BLaER1 treated with 17β-estradiol and CSF1 and Interleukin-3, amounts not matched to agents 10 nM and 100 nM (cell line): ENCODE measurements at regions not wholly inside any gene's neighbourhood (a gene's known extent, or its start where the extent isn't known, plus 50 kb on each side); places are given as distances from the start of the nearest gene placed in this dataset.
"Not testable (repeated sequence)": the region's sequence is repeated elsewhere in the genome, so short reads cannot be mapped to it uniquely, and the experiment has no call there.

Experiments used
- H3K27ac ChIP-seq, 11 experiments: shearing (Covaris generic); formaldehyde crosslinking; 2 replicates each; pipeline ENCODE4 v1.8.1; 2022
- H3K27me3 ChIP-seq, 11 experiments: shearing (Covaris generic); formaldehyde crosslinking; 2 replicates each; pipeline ENCODE4 v1.8.1; 2022
- H3K36me3 ChIP-seq, 11 experiments: shearing (Covaris generic); formaldehyde crosslinking; 2 replicates each; pipeline ENCODE4 v1.8.1; 2022
- H3K4me1 ChIP-seq, 10 experiments: shearing (Covaris generic); formaldehyde crosslinking; 2 replicates each; pipeline ENCODE4 v1.8.1; 2022
- H3K4me2 ChIP-seq, 11 experiments: shearing (Covaris generic); formaldehyde crosslinking; 2 replicates each; pipeline ENCODE4 v1.8.1; 2022
- H3K4me3 ChIP-seq, 10 experiments: shearing (Covaris generic); formaldehyde crosslinking; 2 replicates each; pipeline ENCODE4 v1.8.1; 2022
- H3K9ac ChIP-seq, 11 experiments: shearing (Covaris generic); formaldehyde crosslinking; 2 replicates each; pipeline ENCODE4 v1.8.1; 2022
- H3K9me3 ChIP-seq, 11 experiments: shearing (Covaris generic); formaldehyde crosslinking; replicated peaks in 1 of 11; 2 replicates each; pipeline ENCODE4 v1.8.1; 2022
- H4K20me1 ChIP-seq, 11 experiments: shearing (Covaris generic); formaldehyde crosslinking; 2 replicates each; pipeline ENCODE4 v1.8.1; 2022
- Cebpa-rat ChIP-seq, 11 experiments: shearing (Covaris generic); IDR thresholded peaks; 2 replicates each; pipeline ENCODE4 v1.8.1; 2022

- Histone ChIP-seq H3K27ac (no peak overlapping the region), H3K9me3 (peaks cover 24 to 34% (median 26%) of the 10 kb centered on the region in 11 experiments), H3K4me3 (no peak overlapping the region), H4K20me1 (no peaks in the 10 kb centered on the region), H3K4me2 (no peak overlapping the region), H3K9ac (no peak overlapping the region), H3K27me3 (no peaks in the 10 kb centered on the region), H3K4me1 (peaks cover 0 to 5% (median 0%) of the 10 kb centered on the region in 10 experiments; a peak in 1 of 20 replicates), H3K36me3 (no peaks in the 10 kb centered on the region; a peak in 1 of 22 replicates)
- no peak for TF ChIP-seq Cebpa-rat (IDR thresholded peaks at IDR 0.05)
These were observed 210.5 kb upstream of the C16orf82 start for GRCh38 chr16:26856271-26856670.

DNA sequence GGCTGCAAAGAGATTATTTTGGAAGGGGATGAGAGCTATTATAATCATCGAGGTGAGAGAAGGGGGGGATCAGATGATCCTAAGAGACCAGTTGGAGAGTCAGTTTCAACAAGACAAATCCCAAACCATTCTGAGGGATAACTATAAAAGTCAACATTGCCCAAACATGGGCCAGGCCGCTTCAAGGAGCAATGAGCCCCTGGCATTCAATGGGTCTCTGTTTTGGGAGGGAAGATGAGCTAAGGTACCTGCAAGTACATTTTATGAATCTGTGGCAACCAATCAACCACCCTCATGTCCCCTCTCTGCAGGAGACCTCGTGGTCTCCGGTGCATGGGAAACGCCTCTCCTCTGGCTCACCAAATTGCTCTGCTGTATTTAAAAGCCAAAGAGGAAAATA is 209.9 kb upstream of the C16orf82 start:
- Histone ChIP-seq H3K9me3 (peaks cover 29 to 39% (median 31%) of the 10 kb centered on the region in 11 experiments), H3K4me1 (peaks cover 0 to 5% (median 0%) of the 10 kb centered on the region in 10 experiments; a peak in 1 of 20 replicates), H4K20me1 (no peaks in the 10 kb centered on the region), H3K4me3 (no peak overlapping the region), H3K27ac (no peak overlapping the region), H3K36me3 (no peaks in the 10 kb centered on the region; a peak in 1 of 22 replicates), H3K27me3 (no peaks in the 10 kb centered on the region), H3K9ac (no peak overlapping the region), H3K4me2 (no peak overlapping the region)
- TF ChIP-seq Cebpa-rat (IDR thresholded peaks at IDR 0.05): no peak

- H3K4me3 ChIP-seq: no peak overlapping the region
- no peak overlapping the region for H3K4me2 ChIP-seq
- no peak overlapping the region for H3K27ac ChIP-seq
- no peaks in the 10 kb centered on the region for H3K4me1 ChIP-seq
- H3K9me3 ChIP-seq: peaks cover 31 to 42% (median 34%) of the 10 kb centered on the region in 11 experiments
- no peak for TF ChIP-seq Cebpa-rat (IDR thresholded peaks at IDR 0.05)
- H3K27me3 ChIP-seq: no peaks in the 10 kb centered on the region
- H3K9ac ChIP-seq: no peak overlapping the region
- H4K20me1 ChIP-seq: no peaks in the 10 kb centered on the region
- H3K36me3 ChIP-seq: no peaks in the 10 kb centered on the region; a peak in 1 of 22 replicates
These were observed 209.4 kb upstream of the C16orf82 start for GRCh38 chr16:26857371-26857770.

GRCh38 chr16:26860506-26860905 is 206.2 kb upstream of the C16orf82 start:
- H3K4me2 ChIP-seq: no peak overlapping the region
- H3K9ac ChIP-seq: no peak overlapping the region
- H4K20me1 ChIP-seq: no peaks in the 10 kb centered on the region
- H3K27me3 ChIP-seq: no peaks in the 10 kb centered on the region
- H3K4me3 ChIP-seq: no peak overlapping the region
- no peak for TF ChIP-seq Cebpa-rat (IDR thresholded peaks at IDR 0.05)
- H3K4me1 ChIP-seq: no peaks in the 10 kb centered on the region
- no peak overlapping the region for H3K27ac ChIP-seq
- peaks cover 31 to 42% (median 34%) of the 10 kb centered on the region in 11 experiments for H3K9me3 ChIP-seq
- H3K36me3 ChIP-seq: no peaks in the 10 kb centered on the region; a peak in 1 of 22 replicates

DNA sequence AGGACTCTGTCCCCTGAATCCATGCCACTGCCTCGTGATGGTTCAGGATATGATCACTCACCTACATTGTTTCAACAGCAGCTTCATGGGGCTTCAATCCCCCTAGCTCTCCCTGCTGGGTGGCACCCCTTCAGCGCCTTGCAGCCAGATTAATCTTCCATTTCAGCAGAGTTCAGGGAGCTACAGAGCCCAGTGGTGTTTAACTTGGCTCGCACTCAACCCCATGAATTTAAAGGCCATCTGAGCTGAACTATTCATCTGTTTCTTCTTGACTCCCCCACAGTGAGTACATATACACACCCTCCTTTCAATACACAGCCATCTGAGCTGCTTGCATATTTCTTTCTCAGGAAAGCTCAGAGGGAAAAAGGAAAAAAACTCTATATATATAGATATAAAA is 202.8 kb upstream of the C16orf82 start:
- no peak for TF ChIP-seq Cebpa-rat (IDR thresholded peaks at IDR 0.05)
- Histone ChIP-seq H3K9ac (no peak overlapping the region), H3K4me2 (no peak overlapping the region), H3K9me3 (peaks cover 29 to 35% (median 32%) of the 10 kb centered on the region in 11 experiments), H3K27me3 (no peaks in the 10 kb centered on the region), H4K20me1 (no peaks in the 10 kb centered on the region), H3K27ac (no peak overlapping the region), H3K4me3 (no peak overlapping the region), H3K4me1 (no peaks in the 10 kb centered on the region), H3K36me3 (no peaks in the 10 kb centered on the region; a peak in 1 of 22 replicates)

DNA sequence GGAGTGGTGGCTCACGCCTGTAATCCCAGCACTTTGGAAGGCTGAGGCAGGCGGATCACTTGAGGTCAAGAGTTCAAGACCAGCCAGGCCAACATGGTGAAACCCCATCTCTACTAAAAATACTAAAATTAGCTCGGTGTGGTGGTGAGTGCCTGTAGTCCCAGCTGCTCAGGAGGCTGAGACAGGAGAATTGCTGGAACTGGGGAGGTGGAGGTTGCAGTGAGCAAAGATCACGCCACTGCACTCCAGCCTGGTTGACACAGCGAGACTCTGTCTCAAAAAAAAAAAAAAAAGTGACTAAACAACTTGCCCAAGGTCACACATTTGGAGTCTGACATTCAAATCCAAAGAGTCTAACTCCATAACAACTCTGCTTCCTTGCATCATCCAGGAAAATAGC is 192.4 kb upstream of the C16orf82 start:
- H3K4me1 ChIP-seq, H3K27me3 ChIP-seq, H3K36me3 ChIP-seq, H3K4me2 ChIP-seq, H4K20me1 ChIP-seq, H3K27ac ChIP-seq, H3K9ac ChIP-seq, H3K4me3 ChIP-seq: not testable (repeated sequence)
- peaks cover 7 to 30% (median 21%) of the 10 kb centered on the region in 11 experiments; a peak in 20 of 22 replicates for H3K9me3 ChIP-seq

DNA sequence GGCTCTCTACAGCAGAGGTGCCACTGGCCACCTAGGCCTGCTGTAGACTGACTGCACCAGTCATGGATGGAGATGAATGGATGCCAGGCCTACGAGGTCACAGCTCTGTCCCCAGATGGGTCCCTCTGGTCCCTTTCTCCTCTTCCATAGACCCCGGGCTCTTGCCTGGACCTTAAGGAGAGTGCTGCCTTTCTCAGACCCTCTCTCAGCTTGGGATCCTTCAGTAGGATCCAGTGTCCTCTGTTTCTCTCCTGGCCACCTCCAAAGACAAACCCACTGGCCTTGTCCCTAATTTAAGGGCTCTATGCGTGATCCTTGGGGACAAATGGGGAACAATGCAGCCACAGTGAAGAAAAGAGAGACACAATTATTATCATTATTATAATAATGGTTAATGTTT is 189.3 kb upstream of the C16orf82 start:
- H3K36me3 ChIP-seq: no peaks in the 10 kb centered on the region
- H3K9me3 ChIP-seq: peaks cover 7 to 30% (median 21%) of the 10 kb centered on the region in 11 experiments; a peak in 20 of 22 replicates
- no peak overlapping the region for H3K9ac ChIP-seq
- no peaks in the 10 kb centered on the region for H3K4me1 ChIP-seq
- TF ChIP-seq Cebpa-rat (IDR thresholded peaks at IDR 0.05): no peak
- no peak overlapping the region for H3K4me2 ChIP-seq
- no peaks in the 10 kb centered on the region for H3K27me3 ChIP-seq
- no peak overlapping the region for H3K4me3 ChIP-seq
- H4K20me1 ChIP-seq: no peaks in the 10 kb centered on the region
- H3K27ac ChIP-seq: no peak overlapping the region

GRCh38 chr16:26885674-26886073 is 181.1 kb upstream of the C16orf82 start:
- TF ChIP-seq Cebpa-rat (IDR thresholded peaks at IDR 0.05): 0 out of 22 replicates have a peak, but pooled peaks of 2 of the 11 experiments have one; percentile 16 to 19
- no peaks in the 10 kb centered on the region for H3K27me3 ChIP-seq
- no peak overlapping the region for H3K4me2 ChIP-seq

DNA sequence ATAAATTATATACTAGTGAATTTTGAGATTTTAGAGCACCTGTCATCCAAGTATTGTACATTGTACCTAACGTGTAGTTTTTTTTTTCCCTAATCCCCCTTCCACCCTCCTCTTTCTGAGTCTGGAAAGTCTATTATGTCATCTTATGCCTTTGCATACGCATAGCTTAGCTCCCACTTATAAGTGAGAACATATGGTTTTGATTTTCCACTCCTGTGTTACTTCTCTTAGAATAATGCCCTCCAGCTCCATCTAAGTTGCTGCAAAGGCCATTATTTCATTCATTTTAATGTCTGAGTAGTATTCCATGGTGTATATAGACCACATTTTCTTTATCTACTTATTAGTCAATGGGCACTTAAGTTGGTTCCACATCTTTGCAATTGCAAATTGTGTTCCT is 177.0 kb upstream of the C16orf82 start:
- no peak for TF ChIP-seq Cebpa-rat (IDR thresholded peaks at IDR 0.05)
- Histone ChIP-seq H3K27me3 (no peaks in the 10 kb centered on the region), H3K4me2 (no peak overlapping the region), H3K4me1 (peaks cover 0 to 5% (median 0%) of the 10 kb centered on the region in 10 experiments; a peak in 2 of 20 replicates), H3K4me3 (no peak overlapping the region), H3K9ac (no peak overlapping the region), H3K27ac (no peak overlapping the region), H3K9me3 (peaks cover 1 to 15% (median 9%) of the 10 kb centered on the region in 11 experiments; a peak in 15 of 22 replicates), H4K20me1 (no peaks in the 10 kb centered on the region), H3K36me3 (no peaks in the 10 kb centered on the region)

More at GRCh38 chr16:26885674-26886073, 181.1 kb upstream of the C16orf82 start:
- Histone ChIP-seq H3K36me3 (no peaks in the 10 kb centered on the region), H3K27ac (no peak overlapping the region), H3K4me3 (no peak overlapping the region), H3K9me3 (peaks cover 5 to 19% (median 16%) of the 10 kb centered on the region in 11 experiments; a peak in 18 of 22 replicates), H3K9ac (no peak overlapping the region), H4K20me1 (no peaks in the 10 kb centered on the region), H3K4me1 (no peaks in the 10 kb centered on the region)

GRCh38 chr16:26898200-26898599 is 168.5 kb upstream of the C16orf82 start:
- TF ChIP-seq Cebpa-rat (IDR thresholded peaks at IDR 0.05): no peak
- H3K4me2 ChIP-seq: no peak overlapping the region
- H4K20me1 ChIP-seq: no peaks in the 10 kb centered on the region
- no peaks in the 10 kb centered on the region for H3K27me3 ChIP-seq
- no peak overlapping the region for H3K9ac ChIP-seq
- no peak overlapping the region for H3K27ac ChIP-seq
- H3K36me3 ChIP-seq: no peaks in the 10 kb centered on the region
- H3K9me3 ChIP-seq: peaks cover 0 to 11% (median 4%) of the 10 kb centered on the region in 11 experiments; a peak in 8 of 22 replicates
- H3K4me3 ChIP-seq: no peak overlapping the region
- H3K4me1 ChIP-seq: peaks cover 0 to 11% (median 3%) of the 10 kb centered on the region in 10 experiments; a peak in 5 of 20 replicates
